GM21825 (cell line): ENCODE measurements at regions not wholly inside any gene's neighbourhood (a gene's known extent, or its start where the extent isn't known, plus 50 kb on each side); places are given as distances from the start of the nearest gene placed in this dataset.

Source experiments
- ATAC-seq: cut with Tn5 transposase; IDR thresholded peaks from one replicate; pipeline ENCODE4 v1.9.1; 2021; ENCODE audit warnings: mild to moderate bottlenecking, moderate library complexity; ENCODE audit not compliant: unreplicated experiment

DNA sequence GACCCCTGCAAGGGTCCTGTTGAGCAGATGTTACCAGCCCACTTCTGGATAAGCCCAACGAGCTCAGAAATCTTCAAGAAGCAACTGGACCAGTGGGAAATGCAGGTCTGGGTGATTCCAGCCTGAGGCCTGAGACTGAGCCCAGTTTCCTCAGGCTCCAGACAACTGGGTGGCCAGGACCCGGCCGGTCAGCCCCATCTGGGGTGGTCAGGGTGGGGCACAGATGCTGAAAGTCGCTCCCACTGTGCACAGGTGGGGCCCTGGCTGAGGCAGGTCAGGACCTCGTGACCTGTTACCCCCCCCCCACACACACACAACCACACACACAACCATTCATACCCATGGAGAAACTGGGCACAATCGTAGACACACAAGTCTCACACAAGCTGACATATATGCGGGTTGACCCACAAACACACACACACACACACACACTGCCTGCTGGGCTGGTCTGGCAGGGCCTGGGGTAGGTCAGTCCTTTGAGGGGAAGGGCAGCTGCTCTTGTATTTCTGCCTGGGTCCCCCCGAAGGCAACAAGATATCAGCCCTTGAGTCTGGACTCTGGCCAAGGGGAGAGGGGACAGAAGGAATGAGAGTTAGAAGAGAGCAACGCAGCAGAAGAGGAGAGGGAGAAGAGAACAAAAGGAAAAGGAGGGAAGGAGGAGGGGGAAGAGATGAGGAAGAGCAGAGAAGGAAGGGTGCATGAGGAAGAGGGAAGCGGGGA is 99.0 kb upstream of the CDH5 start:
- ATAC-seq: no peak

DNA sequence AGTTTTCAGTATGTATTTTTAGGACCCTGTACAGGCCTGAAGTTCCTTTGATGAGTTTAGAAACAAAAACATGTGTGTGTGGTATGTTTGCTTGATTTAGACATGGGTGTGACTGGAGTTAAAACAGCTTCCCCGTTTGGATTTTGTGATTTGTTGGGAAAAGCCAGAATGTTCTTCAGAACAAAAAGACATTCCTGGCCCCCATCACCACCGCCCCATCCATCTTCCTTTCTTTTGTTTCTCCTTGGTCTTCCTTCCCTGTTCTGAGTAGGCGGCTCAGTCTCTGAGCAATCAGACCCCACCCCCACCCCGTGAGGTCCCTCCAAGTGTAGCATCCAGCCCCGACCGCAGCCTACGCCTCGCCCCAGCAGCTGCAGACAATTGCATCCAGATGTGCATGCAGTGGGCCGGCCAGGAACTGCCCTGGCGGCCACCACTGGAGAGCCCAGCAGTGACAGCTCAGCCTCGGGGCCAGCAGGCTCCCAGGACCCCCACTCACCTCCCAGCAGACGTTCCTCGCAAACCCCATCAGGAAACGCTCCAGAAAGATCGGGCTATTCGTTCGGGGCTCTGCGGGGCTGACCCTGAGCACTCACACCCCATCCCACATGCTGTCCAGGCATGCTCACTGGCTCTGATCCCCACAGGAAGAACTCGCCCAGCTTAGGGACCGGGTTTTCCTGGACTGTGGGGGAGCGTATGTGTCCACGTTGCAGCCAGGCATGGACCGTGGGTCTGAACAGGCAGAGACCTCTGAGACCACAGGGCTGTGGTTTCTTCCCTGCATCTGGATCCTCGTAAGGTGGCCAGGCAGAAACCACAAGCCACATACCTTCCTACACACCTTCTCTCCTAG is 99.8 kb upstream of the CDH5 start:
- ATAC-seq: no peak

DNA sequence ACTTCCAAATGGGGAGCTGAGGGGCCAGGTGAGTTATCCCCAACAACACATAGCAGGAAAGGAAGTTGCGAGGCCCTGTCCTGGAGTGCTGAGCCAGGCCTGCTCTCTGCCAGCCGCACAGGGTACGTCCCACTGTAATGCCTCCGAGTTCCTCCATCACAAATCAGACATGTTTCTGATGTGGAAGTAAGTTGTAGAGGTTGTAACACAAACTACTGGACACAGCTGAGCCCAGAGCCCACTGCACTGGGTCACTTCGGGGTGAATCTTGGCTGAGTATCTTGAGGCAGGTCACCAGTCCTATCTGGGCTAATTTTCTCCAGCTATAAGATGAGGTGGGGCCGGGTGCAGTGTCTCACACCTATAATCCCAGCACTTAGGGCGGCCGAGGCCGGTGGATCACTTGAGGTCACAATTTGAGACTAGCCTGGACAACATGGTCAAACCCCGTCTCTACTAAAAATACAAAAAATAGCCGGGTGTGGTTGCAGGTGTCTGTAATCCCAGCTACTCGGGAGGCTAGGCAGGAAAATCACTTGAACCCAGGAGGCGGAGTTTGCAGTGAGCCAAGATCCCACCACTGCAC is 100.8 kb upstream of the CDH5 start:
- no peak for ATAC-seq

DNA sequence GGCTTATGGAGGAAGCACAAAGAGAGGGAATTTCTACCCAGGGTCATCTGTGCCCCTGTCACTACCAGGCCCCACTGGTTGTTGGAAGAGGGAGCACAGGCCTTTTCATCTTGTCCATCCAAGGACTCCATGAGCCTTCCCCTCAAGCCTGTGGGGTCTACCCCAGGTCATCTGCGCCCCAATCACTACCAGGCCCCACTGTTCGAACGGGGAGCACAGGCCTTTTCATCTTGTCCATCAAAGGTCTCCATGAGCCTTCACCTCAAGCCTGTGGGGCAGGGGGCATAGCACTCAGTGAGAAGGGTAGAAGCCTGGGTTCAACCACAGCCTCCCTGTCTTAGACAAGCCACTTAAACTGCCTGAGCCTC is 101.5 kb upstream of the CDH5 start:
- no peak for ATAC-seq

DNA sequence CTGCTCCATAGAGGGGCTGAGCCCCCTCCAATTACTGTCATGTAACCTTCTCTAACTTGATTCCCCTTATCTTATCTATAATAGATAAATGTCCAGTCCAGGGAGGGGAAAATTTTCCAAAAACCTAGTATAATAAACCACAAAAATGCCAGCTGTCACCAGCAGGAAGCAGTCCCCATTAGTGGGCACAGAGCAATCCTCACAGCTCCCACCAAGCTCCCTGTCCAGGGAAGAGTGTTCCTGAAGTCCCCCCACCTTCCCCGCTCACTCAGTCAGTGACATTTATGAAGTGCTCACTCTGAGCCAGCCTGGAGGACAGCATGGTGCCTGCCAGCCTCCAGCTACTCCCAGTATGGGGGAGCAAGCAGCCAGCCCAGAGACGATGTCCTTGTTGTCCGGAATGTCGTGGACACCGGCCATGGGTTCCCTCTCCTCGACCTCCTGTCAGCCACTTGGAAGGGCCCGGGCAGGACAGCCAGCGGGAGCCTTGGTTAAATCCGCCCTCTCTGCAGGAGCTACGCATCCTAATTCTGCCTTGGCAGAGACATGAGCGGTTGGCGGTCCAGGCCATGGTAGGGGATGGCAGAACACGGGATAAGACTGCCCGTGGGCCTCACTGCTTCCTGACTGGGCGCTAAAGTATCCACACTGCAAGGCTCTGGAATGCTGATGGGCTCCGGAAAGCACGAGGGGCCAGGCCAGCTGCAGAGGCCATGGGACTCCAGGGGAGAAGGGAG is 102.0 kb upstream of the CDH5 start:
- ATAC-seq: no peak

DNA sequence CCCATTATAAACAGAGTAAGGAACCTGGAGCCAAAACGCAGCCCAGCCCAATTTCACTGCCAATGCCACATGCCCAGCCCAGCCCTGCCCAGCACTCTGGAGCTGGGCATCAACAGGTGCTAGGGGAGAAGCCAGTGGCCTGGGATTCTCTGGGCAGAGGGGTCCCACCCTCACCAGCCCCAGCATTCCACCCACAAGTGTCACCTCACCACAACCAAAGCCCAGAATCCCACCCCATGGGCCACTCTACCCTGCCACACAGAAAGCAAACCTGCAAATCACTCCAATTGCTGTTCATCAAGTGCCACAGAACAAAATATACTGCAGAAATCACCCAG is 102.5 kb upstream of the CDH5 start:
- no peak for ATAC-seq

DNA sequence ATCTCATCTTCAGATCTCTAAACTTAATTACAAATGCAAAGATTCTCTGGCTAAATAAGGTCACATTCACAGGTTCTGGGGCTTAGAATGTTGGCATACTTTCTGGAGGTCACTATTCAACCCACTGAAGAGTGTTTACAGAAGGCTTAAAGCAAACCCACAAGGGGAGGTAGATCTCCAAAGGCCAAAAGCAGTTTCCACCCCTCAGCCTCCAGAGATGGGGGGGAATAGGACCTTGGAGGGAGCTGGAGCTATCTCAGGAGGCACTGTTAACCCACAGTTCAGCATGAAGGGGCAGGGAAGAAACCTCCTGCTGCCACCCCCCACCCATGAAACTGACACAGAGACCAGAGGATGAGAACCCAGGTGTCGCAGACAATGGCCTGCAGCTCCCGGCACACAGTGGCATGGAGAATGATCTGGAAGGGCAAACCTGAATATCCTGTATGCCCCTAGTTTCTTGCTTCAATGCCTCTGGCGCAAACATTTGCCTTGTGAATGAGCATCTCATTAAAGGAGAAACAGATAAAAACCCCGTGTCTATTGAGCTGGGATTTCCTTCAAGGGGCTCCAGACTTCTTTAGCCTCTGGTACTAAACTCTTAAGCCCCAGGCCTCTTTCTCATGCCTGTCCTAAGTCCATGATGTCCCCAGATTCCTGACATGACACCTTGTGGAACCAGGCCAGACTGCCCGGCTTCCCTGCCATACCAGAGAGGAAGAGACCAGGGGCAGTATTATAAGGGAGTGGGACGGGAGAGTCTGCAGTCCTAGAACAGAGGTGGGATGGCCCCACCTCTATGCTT is 103.1 kb upstream of the CDH5 start:
- ATAC-seq: no peak

DNA sequence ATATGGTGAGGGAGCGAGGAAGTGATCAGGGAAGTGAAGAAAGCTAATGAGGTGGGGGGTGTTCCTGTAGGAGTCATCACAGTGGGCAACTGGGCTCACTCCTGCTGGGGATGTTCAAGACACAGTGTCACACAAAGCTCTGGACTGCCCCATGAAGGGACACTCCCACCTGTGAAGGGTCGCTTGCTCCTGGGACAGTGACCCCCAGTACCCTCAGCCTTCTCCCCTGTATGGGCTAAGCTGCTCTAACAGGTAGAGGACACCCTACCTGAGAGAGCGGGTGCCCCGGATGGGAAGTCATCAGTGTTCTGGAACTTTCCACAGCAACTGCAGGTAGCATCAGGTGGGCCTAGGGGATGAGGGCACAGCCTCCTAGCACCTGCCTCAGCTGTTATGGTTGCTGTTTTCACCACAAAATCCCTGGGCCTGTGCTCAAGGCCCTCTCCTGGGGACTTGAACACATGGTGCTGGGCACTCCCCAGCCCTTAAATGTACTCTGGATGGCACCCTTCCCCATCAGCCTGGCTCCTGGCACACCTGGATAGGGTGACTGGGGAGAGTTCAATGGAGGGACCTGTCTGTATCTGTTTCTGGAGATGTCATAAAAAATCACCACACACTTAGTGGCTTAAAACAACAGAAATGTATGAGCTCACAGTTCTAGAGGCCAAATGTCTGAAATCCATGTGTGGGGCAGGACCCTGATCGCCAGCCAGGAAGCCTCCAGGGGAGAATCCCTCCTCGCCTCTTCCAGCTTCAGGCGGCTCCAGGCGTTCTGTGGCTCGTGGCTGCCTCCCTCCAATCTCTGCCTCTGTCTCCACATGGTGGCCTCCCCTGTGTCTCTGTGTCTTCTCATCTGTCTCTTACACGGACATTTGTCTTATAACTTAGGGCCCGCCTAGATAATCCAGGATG is 104.0 kb upstream of the CDH5 start:
- no peak for ATAC-seq

DNA sequence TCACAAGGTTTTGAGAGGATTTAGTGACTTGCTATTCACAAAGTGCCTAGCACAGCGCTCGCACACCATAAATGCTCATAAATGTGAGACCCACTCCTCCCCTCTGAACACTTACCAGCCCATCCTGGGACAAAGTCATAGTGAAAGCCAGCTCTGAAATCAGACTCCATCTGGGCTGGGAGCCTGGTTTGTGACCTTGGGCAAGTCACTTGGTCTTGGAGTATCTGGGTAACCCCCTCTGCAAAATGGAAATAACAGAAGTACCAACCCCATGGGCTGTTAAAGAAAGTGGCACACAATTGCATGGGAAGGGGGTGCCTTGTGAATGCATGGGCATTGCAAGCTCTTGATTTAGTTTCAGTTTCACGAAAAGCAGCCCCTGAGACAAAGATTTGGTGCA is 104.7 kb upstream of the CDH5 start:
- ATAC-seq: no peak

DNA sequence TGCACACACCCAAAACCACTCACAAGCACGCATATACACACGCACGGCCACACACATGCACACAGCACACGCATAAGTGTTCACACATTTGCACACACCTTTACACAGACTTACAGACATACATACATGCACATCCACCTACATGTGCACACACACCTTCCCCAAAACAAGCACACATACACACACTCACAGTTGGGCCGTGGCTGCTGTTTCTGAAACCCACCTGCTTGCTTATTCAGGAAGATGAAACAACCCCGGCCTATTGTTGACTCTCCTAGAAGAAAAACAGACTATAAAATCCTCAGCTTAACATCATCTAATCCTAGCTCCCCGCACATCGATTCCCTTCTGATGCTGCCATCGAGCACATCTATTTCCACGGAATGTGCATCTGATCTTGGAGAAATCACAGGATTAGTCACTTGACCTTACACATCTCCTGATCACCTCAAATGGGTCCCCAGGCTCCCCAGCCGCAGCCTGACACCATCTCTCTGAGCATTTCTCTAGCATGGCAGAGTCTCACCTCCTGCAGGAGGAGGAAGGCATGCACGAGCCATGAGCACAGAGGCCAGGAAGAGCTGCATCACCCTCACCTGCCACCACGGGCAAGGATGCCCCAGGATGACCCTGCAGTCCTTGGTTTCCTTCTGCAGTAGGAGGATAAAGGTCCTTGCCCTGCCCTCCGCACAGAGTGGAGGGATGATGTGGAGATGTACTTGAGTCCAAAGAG is 105.8 kb upstream of the CDH5 start:
- no peak for ATAC-seq

DNA sequence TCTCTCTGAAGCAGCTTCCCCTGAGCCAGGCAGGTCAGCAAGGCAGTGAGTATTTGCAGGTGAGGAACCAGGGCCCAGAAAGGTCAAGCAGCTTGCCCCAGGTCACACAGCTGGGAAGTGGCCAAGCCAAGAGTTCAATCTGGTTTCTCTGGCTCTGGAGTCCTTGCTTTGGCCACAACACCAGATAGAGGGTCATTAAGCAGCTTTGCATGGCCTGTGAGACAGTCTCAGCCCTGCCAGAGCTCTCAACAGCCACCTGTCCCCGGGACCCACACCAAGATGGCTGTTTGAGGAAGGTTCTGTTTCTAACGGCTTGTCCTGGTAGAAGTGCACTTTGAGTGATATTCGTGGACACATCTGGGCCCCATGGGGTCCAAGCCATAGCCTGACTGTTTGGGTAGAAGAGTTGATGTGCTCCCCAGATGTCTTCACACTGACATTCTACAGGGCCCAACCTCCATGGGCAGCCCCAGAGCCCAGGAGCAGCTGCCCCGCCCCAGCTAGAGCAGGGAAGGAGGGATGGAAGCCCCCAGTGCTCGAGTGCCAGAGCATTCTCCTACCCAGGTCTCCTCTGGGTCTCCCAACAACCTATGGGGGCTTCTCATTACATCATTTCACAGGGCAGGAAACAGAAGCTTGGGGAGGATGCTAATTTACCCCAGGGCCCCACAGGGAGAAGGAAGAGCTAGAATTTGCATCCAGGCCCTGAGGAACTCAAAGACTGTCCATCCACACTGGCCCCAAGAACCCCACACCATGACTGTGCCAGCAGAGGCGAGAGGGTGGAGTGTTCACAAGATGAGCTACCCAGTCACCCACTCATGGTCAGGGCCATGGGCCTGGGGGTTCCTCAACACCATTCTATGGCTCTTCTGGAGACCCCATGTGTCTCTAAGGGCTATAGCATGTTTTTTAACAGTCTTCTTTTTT is 107.3 kb upstream of the CDH5 start:
- ATAC-seq: no peak

DNA sequence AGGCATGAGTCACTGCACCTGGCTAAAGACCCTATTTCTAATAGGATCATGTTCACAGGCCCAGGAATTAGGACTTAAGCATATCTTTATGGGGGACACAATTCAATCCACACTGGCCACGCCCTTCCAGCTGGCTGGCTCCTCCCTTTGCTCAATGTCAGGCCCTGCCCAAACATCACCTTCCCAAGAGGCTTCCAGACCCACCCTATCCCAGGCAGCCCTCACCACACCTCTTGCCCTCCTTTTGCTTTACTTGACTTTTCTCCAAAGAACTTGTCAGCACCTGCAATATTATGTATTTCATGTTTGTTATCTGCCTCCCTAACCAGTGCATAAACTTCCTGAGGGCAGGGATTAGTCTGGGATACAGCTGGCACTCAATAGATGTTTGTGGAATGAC is 109.6 kb upstream of the CDH5 start:
- no peak for ATAC-seq

DNA sequence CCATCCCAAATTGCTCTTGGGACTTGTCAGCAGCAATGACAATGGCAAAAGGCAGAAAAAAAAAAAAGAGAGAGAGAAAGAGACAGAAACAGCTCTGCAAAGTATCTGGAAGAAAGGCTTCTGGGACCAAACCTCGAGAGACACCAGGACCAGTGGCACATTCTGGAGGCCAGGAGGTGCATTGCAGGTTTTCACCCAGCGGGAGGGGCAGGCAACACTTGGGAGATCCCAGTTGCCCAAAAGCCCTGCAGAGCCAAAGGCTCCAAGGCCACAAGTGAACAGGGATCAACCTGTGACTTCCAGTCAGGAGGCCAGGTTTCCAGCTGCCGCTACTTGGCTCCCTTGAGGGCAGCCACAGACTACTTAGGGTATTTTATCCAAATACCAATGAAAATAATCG is 110.8 kb upstream of the CDH5 start:
- ATAC-seq: no peak

DNA sequence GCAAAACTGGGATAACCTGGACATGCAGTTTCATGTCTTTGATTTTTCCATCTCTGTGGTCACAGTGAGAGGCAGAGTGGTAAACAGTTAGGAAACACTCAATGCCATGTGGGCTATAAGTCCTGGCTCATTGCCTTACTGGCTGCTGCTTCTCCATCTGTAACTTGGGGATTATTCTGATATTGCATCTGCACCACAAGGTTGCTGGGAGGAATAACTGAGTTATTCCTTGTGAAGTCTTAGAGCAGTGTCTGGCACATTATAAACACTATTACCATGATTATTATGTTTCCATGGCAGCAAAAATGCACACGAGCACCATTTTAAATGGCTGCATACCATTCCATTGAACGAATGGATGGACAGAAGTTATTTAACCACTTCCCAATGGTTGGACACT is 111.7 kb upstream of the CDH5 start:
- no peak for ATAC-seq

DNA sequence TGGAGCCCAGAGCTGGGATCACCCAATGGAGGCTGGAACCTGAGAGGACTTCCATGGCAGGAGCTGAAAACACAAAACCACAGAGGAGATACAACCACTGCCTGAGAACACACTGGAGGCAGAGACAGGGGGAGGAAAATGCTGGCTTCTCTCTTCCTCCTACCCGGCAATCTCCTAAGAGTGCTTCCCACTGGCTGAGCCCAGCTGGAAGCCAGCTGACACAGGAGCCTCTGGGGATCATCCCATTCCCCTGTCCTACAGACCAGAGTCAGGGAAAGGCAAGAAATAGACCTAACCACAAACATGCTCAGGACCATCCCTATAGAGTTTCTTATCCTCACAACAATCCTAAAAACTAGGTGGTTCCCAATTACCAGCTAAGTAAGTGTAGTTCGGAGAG is 112.4 kb upstream of the CDH5 start:
- no peak for ATAC-seq

DNA sequence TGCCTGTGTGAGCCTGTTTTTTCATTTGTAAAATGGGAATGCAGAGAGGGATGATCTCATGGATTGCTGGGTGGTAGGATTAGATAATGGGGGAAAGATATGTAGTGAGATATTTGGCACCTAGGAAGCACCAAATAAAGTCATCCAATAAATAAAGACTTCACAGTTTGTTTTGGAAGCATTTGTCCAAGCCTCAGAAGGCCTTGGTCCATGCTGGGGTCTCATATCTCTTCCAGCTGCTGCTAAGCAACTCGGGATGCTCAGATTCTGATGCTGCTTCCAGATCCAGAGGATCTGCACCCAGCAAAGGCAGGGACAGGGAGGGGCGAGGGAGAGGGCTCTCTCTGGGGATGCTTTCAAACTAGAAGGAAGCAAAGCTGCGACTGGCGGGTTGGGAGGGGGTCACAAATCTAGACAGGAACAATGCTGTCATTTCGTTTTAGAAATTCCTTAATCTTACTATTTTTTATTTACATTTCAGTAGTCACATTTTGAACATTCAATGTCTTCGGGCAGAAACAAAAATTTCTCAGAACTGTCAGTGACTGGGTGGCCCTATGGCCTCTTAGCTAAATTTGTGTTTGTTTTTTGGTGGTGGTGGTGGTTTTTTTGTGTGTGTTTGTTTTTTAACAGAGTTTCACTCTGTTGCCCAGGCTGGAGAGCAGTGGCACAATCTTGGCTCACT is 114.9 kb upstream of the CDH5 start:
- ATAC-seq: no peak

DNA sequence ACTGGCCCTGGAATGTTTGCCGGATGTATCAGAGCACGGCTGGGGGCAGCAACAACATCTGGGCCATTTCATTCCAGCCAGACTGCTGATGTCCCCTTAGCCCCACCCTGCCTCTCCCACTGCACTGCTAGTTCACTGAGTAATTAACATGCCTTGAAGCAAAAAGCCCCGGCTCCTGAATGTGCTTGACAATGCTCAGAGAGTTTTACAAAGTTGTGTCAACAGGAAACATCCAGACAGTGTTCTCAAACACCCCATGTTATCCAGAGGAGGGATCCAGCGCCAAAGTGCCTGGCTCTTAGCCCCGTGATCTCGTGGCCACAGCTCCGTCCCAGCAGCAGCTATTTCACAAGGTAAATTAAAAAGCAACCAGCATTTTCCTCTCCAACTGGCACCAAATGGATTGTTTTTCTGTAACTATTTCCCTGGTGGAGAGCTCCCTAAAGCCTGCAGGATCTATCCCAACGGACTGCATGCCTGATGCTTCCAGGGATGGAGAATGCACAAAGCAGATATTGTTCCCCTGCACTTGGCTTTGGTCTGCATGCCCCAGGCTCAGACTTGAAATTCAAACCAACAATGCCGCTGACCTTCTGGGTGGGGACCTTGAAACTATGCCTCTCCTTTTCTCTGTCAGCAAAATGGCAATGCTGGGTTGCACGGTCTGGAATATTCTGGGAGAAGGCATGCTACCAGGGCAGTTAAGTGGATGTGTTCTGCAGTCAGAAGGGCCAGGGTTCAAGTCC is 115.6 kb upstream of the CDH5 start:
- ATAC-seq: no peak
